Esophagus muscularis mucosa (tissue), 4 donors: ENCODE measurements at regions not wholly inside any gene's neighbourhood (a gene's known extent, or its start where the extent isn't known, plus 50 kb on each side); places are given as distances from the start of the nearest gene placed in this dataset.

Experiments used
- EP300 ChIP-seq: sonication (generic); formaldehyde crosslinking; IDR thresholded peaks from one replicate; pipeline ENCODE4 v1.6.1; 2017; ENCODE audit warnings: antibody characterized with exemption
- POLR2A ChIP-seq: fragments of 450-650 bp; IDR thresholded peaks from one replicate; pipeline ENCODE4 v1.6.1; 2017; ENCODE audit warnings: antibody characterized with exemption, moderate library complexity, mild to moderate bottlenecking, low read depth
- POLR2AphosphoS5 ChIP-seq, 2 donors: sonication (generic); formaldehyde crosslinking; IDR thresholded peaks; one replicate each; pipeline ENCODE4 v1.6.1; 2017; ENCODE audit warnings: antibody characterized with exemption in 2 of 2
- TF ChIP-seq, protein P1 (sequence below), 3 experiments: fragments of 200-600 bp in 2 of 3; fragments of 450-650 bp in 1 of 3; sonication (generic) in 2 of 3; IDR thresholded peaks; one replicate each; pipeline ENCODE4 v1.5.1; 2017 to 2019; ENCODE audit warnings: antibody characterized with exemption in 3 of 3, mild to moderate bottlenecking in 2 of 3, moderate library complexity in 1 of 3

DNA sequence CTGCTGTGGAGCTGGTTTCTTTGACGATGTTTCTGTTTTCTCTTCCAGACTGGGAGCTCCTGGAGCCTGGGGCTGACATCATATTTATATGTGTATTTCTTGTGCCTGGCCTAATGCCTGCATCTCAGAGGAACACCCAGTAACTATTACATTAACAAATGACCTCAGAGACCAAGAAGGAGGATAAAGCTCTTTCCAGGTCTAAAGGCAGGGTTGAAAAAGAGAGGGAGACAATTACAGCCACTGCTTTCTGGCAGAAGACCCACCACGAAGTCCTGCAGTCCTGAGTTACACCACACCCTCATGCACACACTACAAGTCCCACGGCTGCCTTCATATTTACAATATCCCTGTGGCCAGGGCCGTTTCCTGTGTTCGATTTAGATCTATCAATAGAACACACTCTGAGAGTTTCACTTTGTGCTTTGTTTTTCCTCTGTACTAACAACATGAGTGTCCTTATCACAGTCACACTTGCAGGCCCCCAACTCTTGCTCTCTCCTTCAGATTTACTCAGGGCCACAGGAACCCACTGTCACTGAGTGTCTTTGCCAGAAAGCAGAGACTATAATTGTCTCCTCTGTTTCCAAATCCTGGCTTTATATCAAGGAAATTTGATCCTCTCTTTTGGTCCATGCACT lies 535.5 kb downstream of the MID1IP1 start:
- TF ChIP-seq, protein P1, sequence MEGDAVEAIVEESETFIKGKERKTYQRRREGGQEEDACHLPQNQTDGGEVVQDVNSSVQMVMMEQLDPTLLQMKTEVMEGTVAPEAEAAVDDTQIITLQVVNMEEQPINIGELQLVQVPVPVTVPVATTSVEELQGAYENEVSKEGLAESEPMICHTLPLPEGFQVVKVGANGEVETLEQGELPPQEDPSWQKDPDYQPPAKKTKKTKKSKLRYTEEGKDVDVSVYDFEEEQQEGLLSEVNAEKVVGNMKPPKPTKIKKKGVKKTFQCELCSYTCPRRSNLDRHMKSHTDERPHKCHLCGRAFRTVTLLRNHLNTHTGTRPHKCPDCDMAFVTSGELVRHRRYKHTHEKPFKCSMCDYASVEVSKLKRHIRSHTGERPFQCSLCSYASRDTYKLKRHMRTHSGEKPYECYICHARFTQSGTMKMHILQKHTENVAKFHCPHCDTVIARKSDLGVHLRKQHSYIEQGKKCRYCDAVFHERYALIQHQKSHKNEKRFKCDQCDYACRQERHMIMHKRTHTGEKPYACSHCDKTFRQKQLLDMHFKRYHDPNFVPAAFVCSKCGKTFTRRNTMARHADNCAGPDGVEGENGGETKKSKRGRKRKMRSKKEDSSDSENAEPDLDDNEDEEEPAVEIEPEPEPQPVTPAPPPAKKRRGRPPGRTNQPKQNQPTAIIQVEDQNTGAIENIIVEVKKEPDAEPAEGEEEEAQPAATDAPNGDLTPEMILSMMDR (IDR thresholded peaks at IDR 0.05), result no peak
- peak; percentile 18 to 24 for TF ChIP-seq POLR2AphosphoS5 (IDR thresholded peaks at IDR 0.05)
- no peak for TF ChIP-seq POLR2A
- no peak for TF ChIP-seq EP300
